SK-N-MC (cell line): ENCODE measurements at regions not wholly inside any gene's neighbourhood (a gene's known extent, or its start where the extent isn't known, plus 50 kb on each side); places are given as distances from the start of the nearest gene placed in this dataset.

Experiments
- EZH2 ChIP-seq: fragments of 200-600 bp; sonication (generic); IDR thresholded peaks from one replicate; pipeline ENCODE4 v1.6.1; 2017; ENCODE audit warnings: antibody characterized with exemption
- FOXP2 ChIP-seq: optimal IDR thresholded peaks from 2 replicates; pipeline ENCODE3; 2011; ENCODE audit warnings: mild to moderate bottlenecking, moderate library complexity; ENCODE audit not compliant: insufficient read depth; ENCODE audit errors: extremely low read length, control extremely low read depth
- POLR2AphosphoS5 ChIP-seq: IDR thresholded peaks from 2 replicates; pipeline ENCODE4 v1.6.1; 2012; ENCODE audit warnings: mild to moderate bottlenecking, low read depth, low read length, borderline replicate concordance

- no peak for TF ChIP-seq EZH2
- TF ChIP-seq POLR2AphosphoS5 = no peak
- no peak for TF ChIP-seq FOXP2
Observed at GRCh38 chr13:110981379-110981778, 66.5 kb upstream of the ANKRD10 start.
